ENCODE measurements at regions not wholly inside any gene's neighbourhood (a gene's known extent, or its start where the extent isn't known, plus 50 kb on each side); places are given as distances from the start of the nearest gene placed in this dataset.

DNA sequence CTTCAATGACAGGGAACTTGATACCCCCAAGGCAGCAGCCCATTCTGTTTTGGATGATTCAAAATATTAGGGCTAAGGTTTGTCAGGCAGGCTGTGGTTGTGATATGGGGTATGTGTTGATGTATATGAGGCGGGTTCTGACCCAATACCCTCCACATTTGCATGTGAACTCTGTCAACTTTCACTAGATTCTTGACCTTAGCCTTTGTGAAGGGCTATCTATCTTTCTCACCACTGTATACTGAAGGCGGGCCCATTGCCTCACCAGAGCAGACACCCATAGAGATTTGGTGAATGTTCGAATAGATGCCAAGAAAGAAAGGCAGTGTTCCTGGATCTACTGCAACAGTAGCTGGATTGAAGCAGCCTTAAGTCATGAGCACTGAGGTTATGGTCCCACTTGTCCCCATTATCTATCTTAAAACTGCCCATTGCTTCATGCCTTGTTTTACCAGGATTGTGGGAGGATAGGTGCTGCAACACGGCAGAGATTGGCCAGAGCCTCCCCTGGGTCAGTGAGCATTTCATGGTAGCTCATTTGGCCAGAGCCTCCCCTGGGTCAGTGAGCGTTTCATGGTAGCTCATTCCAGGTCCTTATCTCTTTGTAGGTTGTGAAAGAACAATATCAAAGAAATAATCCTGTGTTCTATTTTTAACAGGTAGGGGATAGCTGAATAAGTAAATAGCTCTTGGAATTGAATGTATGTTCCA is 399.6 kb downstream of the TMEM135 start:
- TF ChIP-seq GATA3 (IDR thresholded peaks at IDR 0.05; ENCODE audit: low read depth, low read length) (no peak), GATA2 (IDR thresholded peaks at IDR 0.05; ENCODE audit: low read depth, low read length) (no peak)
